ENCODE measurements at regions not wholly inside any gene's neighbourhood (a gene's known extent, or its start where the extent isn't known, plus 50 kb on each side); places are given as distances from the start of the nearest gene placed in this dataset.
A peak's percentile ranks its signal among the peaks of the same experiment; 100 is the strongest.

DNA sequence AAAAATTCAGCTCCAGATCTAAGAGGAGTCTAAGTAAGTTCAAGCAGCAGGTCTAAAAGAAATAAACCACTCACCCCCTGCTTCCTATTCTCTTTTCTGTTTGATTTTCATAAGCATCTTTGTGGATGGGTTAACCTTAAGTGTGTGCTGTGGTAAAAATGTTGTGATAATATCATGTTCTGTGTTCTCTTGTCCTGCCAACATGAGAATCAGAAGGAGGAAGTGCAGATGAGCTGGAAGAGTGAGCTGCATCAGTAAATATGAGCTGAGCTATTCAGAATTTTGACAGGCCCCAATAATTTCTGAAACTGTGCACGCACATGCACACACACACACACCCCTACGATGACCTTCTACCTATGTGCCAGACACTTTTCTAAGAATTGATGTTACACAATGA, 186.5 kb upstream of the ANKRD55 start:
- Mint-ChIP-seq H3K36me3 (ENCODE audit: low read depth) (peaks cover 6% of the 10 kb centered on the region), H3K27me3 (no peaks in the 10 kb centered on the region), H3K27ac (no peak overlapping the region), H3K9me3 (peaks cover 7% of the 10 kb centered on the region), H3K4me1 (ENCODE audit: low read depth) (peaks cover 11% of the 10 kb centered on the region), H3K4me3 (no peak overlapping the region)
- H3K36me3 ChIP-seq (ENCODE audit: insufficient read depth, low read length): no peaks in the 10 kb centered on the region
- no peak overlapping the region for H3K4me3 ChIP-seq (ENCODE audit: low read length)
- ATAC-seq (ENCODE audit: poor library complexity) (no peak), DNase-seq (no peak)
- H3K27me3 ChIP-seq (ENCODE audit: control insufficient read depth in 1 of 2, insufficient read depth in 2 of 2, low read length in 2 of 2): no peaks in the 10 kb centered on the region
- peaks cover 3 to 26% of the 10 kb centered on the region in 2 experiments for H3K9me3 ChIP-seq (ENCODE audit: control insufficient read depth in 1 of 2, insufficient read depth in 1 of 2, low read length in 2 of 2)
- intact Hi-C loops (cut with DNase I, micrococcal nuclease): loop anchor here in 1 of 2 experiments (2.0 kb wide), 1 partner anchor 49 kb away; no protein-coding TSS in a partner anchor
- TF ChIP-seq, protein P1, sequence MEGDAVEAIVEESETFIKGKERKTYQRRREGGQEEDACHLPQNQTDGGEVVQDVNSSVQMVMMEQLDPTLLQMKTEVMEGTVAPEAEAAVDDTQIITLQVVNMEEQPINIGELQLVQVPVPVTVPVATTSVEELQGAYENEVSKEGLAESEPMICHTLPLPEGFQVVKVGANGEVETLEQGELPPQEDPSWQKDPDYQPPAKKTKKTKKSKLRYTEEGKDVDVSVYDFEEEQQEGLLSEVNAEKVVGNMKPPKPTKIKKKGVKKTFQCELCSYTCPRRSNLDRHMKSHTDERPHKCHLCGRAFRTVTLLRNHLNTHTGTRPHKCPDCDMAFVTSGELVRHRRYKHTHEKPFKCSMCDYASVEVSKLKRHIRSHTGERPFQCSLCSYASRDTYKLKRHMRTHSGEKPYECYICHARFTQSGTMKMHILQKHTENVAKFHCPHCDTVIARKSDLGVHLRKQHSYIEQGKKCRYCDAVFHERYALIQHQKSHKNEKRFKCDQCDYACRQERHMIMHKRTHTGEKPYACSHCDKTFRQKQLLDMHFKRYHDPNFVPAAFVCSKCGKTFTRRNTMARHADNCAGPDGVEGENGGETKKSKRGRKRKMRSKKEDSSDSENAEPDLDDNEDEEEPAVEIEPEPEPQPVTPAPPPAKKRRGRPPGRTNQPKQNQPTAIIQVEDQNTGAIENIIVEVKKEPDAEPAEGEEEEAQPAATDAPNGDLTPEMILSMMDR (IDR thresholded peaks at IDR 0.05): no peak
- POLR2A ChIA-PET: no interaction called here
- no peak overlapping the region for H3K27ac ChIP-seq (ENCODE audit: low read depth in 1 of 2, low read length in 2 of 2)
- CTCF ChIA-PET: interaction anchor here (0.6 kb wide), 1 partner anchor 1378 kb away, joined by 3 read pairs; no protein-coding TSS in a partner anchor
- H3K4me1 ChIP-seq (ENCODE audit: insufficient read depth, low read length): peaks cover 7% of the 10 kb centered on the region

DNA sequence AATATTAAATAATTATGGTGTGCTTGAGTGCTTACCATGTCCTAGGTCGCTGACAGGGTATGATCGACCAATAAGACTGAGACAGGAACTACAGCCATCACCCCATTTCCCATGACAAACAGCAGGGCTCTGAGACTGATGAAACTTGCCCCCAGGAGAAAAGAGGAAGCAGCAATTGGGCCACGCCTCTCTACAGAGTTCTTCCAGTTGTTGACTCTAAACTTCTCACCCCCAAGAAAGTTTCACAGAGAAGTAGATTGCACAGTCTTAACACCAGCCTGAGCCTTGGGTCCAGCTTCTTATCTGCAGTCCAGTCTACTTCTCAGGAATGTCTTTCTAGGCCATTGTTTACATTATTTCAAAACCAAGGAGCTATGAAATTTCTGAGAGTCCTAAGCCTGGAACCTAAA, 182.2 kb upstream of the ANKRD55 start:
- Histone ChIP-seq H3K4me3 (ENCODE audit: low read length) (no peak overlapping the region), H3K36me3 (ENCODE audit: insufficient read depth, low read length) (no peaks in the 10 kb centered on the region), H3K27me3 (ENCODE audit: control insufficient read depth in 1 of 2, insufficient read depth in 2 of 2, low read length in 2 of 2) (no peaks in the 10 kb centered on the region), H3K9me3 (ENCODE audit: control insufficient read depth in 1 of 2, insufficient read depth in 1 of 2, low read length in 2 of 2) (peaks cover 0 to 17% of the 10 kb centered on the region in 2 experiments), H3K27ac (ENCODE audit: low read depth in 1 of 2, low read length in 2 of 2) (no peak overlapping the region), H3K4me1 (ENCODE audit: insufficient read depth, low read length) (peaks cover 7% of the 10 kb centered on the region)
- TF ChIP-seq, protein P1 (IDR thresholded peaks at IDR 0.05): no peak
- Mint-ChIP-seq H3K36me3 (ENCODE audit: low read depth) (peaks cover 6% of the 10 kb centered on the region), H3K4me1 (ENCODE audit: low read depth) (peaks cover 22% of the 10 kb centered on the region), H3K27ac (no peak overlapping the region), H3K27me3 (no peaks in the 10 kb centered on the region), H3K9me3 (peaks cover 3% of the 10 kb centered on the region), H3K4me3 (no peak overlapping the region)
- POLR2A ChIA-PET: interaction anchor here (0.7 to 1.3 kb wide), 2 partner anchors 19 to 66 kb away, joined by 3 read pairs; no protein-coding TSS in a partner anchor
- intact Hi-C loops (cut with DNase I, micrococcal nuclease): no loop called here
- DNase-seq (peak in 4 of 14 experiments; percentile 8 to 62 (median 50)), ATAC-seq (ENCODE audit: poor library complexity) (no peak)
- CTCF ChIA-PET: interaction anchor here (0.6 kb wide), 1 partner anchor 730 kb away, joined by 3 read pairs; no protein-coding TSS in a partner anchor

- Histone ChIP-seq H3K4me1 (ENCODE audit: insufficient read depth, low read length) (peaks cover 7% of the 10 kb centered on the region), H3K27ac (ENCODE audit: low read depth in 1 of 2, low read length in 2 of 2) (no peak overlapping the region), H3K36me3 (ENCODE audit: insufficient read depth, low read length) (no peaks in the 10 kb centered on the region), H3K9me3 (ENCODE audit: control insufficient read depth in 1 of 2, insufficient read depth in 1 of 2, low read length in 2 of 2) (peaks cover 0 to 6% of the 10 kb centered on the region in 2 experiments), H3K4me3 (ENCODE audit: low read length) (no peak overlapping the region), H3K27me3 (ENCODE audit: control insufficient read depth in 1 of 2, insufficient read depth in 2 of 2, low read length in 2 of 2) (no peaks in the 10 kb centered on the region)
- CTCF ChIA-PET: no interaction called here
- no peaks in the 10 kb centered on the region for H3K9me3 Mint-ChIP-seq
- H3K27ac Mint-ChIP-seq: no peak overlapping the region
- POLR2A ChIA-PET: interaction anchor here (1.2 kb wide), 1 partner anchor 64 kb away, joined by 3 read pairs; no protein-coding TSS in a partner anchor
- H3K4me3 Mint-ChIP-seq: no peak overlapping the region
- TF ChIP-seq, protein P1 (IDR thresholded peaks at IDR 0.05): no peak
- H3K4me1 Mint-ChIP-seq (ENCODE audit: low read depth): peaks cover 22% of the 10 kb centered on the region
- no peaks in the 10 kb centered on the region for H3K27me3 Mint-ChIP-seq
- peaks cover 6% of the 10 kb centered on the region for H3K36me3 Mint-ChIP-seq (ENCODE audit: low read depth)
- ATAC-seq (ENCODE audit: poor library complexity): no peak
- peak in 3 of 14 experiments; percentile 7 to 17 (median 14) for DNase-seq
- intact Hi-C loops (cut with DNase I, micrococcal nuclease): no loop called here
Observed at GRCh38 chr5:56414066-56414465, 180.9 kb upstream of the ANKRD55 start.

Data from CD4-positive, alpha-beta T cell (primary cell).